ENCODE measurements at regions not wholly inside any gene's neighbourhood (a gene's known extent, or its start where the extent isn't known, plus 50 kb on each side); places are given as distances from the start of the nearest gene placed in this dataset.
"Not testable (repeated sequence)": the region's sequence is repeated elsewhere in the genome, so short reads cannot be mapped to it uniquely, and the experiment has no call there.

DNA sequence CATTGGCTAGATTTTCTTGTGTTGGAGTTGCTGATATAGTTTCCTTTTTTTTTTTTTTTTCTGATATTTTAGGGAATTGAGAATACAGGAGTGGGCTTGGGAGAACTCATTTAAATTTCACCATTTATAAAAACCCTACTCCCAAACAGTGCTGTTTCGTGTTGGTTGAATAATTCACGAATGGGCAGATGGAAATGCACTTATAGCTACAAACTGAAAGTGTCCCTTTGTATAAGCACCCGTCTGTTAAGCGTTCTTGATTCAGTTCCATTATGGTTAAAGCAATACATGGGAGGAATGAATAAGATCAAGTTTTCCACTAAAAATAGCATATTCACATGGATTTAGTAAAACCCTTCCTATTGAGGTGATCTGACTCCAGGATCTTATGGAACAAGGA is 122.2 kb upstream of the ARG1 start:
- Histone ChIP-seq H3K9ac (ENCODE audit: insufficient read length) (no peak overlapping the region), H3K9me3 (ENCODE audit: low read depth, low read length) (no peaks in the 10 kb centered on the region), H3K4me3 (no peak overlapping the region), H3K27ac (no peak overlapping the region), H3K36me3 (ENCODE audit: insufficient read depth, low read length) (no peaks in the 10 kb centered on the region)
- DNase-seq (ENCODE audit: low read depth, low spot score): no peak
- TF ChIP-seq POLR2AphosphoS5 (IDR thresholded peaks at IDR 0.05; ENCODE audit: borderline replicate concordance, low read depth, low read length) (no peak), FOXP2 (optimal IDR thresholded peaks at IDR 0.05; ENCODE audit: control extremely low read depth, extremely low read length, insufficient read depth) (no peak), EZH2 (IDR thresholded peaks at IDR 0.05) (no peak)

- Histone ChIP-seq H3K9me3 (ENCODE audit: low read depth, low read length) (no peaks in the 10 kb centered on the region), H3K36me3 (ENCODE audit: insufficient read depth, low read length) (no peaks in the 10 kb centered on the region), H3K4me3 (no peak overlapping the region), H3K27ac (no peak overlapping the region), H3K9ac (ENCODE audit: insufficient read length) (no peak overlapping the region)
- DNase-seq (ENCODE audit: low read depth, low spot score): no peak
- TF ChIP-seq POLR2AphosphoS5 (IDR thresholded peaks at IDR 0.05; ENCODE audit: borderline replicate concordance, low read depth, low read length) (no peak), FOXP2 (optimal IDR thresholded peaks at IDR 0.05; ENCODE audit: control extremely low read depth, extremely low read length, insufficient read depth) (no peak), EZH2 (IDR thresholded peaks at IDR 0.05) (no peak)
These were observed 121.5 kb upstream of the ARG1 start for GRCh38 chr6:131451321-131452144.

- no peak for DNase-seq (ENCODE audit: low read depth, low spot score)
- no peak for TF ChIP-seq EZH2 (IDR thresholded peaks at IDR 0.05)
- TF ChIP-seq POLR2AphosphoS5 (IDR thresholded peaks at IDR 0.05; ENCODE audit: borderline replicate concordance, low read depth, low read length): no peak
- TF ChIP-seq FOXP2 (optimal IDR thresholded peaks at IDR 0.05; ENCODE audit: control extremely low read depth, extremely low read length, insufficient read depth): no peak
These were observed 119.2 kb upstream of the ARG1 start for GRCh38 chr6:131453803-131454202.

DNA sequence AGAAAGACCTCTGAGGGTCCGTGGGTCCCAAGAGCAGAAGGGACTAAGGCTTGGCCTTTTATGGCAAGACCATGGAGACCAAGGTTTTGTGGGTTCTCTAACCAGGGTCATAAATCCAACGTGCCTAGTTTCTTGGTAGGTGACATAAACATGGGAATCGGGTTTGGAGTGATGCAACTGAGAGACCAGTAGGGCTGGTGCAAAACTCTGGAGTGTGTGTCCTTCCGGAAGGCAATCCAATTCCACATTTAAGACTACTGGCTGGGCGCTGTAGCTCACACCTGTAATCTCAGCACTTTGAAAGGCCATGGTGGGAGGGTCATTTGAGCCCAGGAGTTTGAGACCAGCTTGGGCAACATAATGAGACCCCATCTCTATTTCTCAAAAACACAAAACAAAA is 116.5 kb upstream of the ARG1 start:
- no peak overlapping the region for H3K4me3 ChIP-seq
- TF ChIP-seq FOXP2 (optimal IDR thresholded peaks at IDR 0.05; ENCODE audit: control extremely low read depth, extremely low read length, insufficient read depth) (no peak), EZH2 (IDR thresholded peaks at IDR 0.05) (no peak), POLR2AphosphoS5 (IDR thresholded peaks at IDR 0.05; ENCODE audit: borderline replicate concordance, low read depth, low read length) (no peak)
- H3K9ac ChIP-seq (ENCODE audit: insufficient read length): no peak overlapping the region
- H3K27ac ChIP-seq: no peak overlapping the region
- no peak for DNase-seq (ENCODE audit: low read depth, low spot score)
- no peaks in the 10 kb centered on the region for H3K9me3 ChIP-seq (ENCODE audit: low read depth, low read length)
- H3K36me3 ChIP-seq (ENCODE audit: insufficient read depth, low read length): no peaks in the 10 kb centered on the region

More at GRCh38 chr6:131453803-131454202, 119.2 kb upstream of the ARG1 start:
- Histone ChIP-seq H3K36me3 (ENCODE audit: insufficient read depth, low read length) (no peaks in the 10 kb centered on the region), H3K4me3 (no peak overlapping the region), H3K9me3 (ENCODE audit: low read depth, low read length) (no peaks in the 10 kb centered on the region), H3K9ac (ENCODE audit: insufficient read length) (no peak overlapping the region), H3K27ac (no peak overlapping the region)

GRCh38 chr6:131459005-131459404 is 114.0 kb upstream of the ARG1 start:
- no peak overlapping the region for H3K27ac ChIP-seq
- no peak for DNase-seq (ENCODE audit: low read depth, low spot score)
- no peaks in the 10 kb centered on the region for H3K36me3 ChIP-seq (ENCODE audit: insufficient read depth, low read length)
- H3K9ac ChIP-seq (ENCODE audit: insufficient read length): no peak overlapping the region
- no peaks in the 10 kb centered on the region for H3K9me3 ChIP-seq (ENCODE audit: low read depth, low read length)
- TF ChIP-seq EZH2 (IDR thresholded peaks at IDR 0.05): no peak
- H3K4me3 ChIP-seq: no peak overlapping the region

- no peaks in the 10 kb centered on the region for H3K36me3 ChIP-seq (ENCODE audit: insufficient read depth, low read length)
- H3K9ac ChIP-seq (ENCODE audit: insufficient read length): no peak overlapping the region
- no peaks in the 10 kb centered on the region for H3K9me3 ChIP-seq (ENCODE audit: low read depth, low read length)
- TF ChIP-seq POLR2AphosphoS5 (IDR thresholded peaks at IDR 0.05; ENCODE audit: borderline replicate concordance, low read depth, low read length) (no peak), FOXP2 (optimal IDR thresholded peaks at IDR 0.05; ENCODE audit: control extremely low read depth, extremely low read length, insufficient read depth) (no peak)
- no peak for DNase-seq (ENCODE audit: low read depth, low spot score)
- no peak overlapping the region for H3K4me3 ChIP-seq
- H3K27ac ChIP-seq: no peak overlapping the region
These were observed 112.4 kb upstream of the ARG1 start for GRCh38 chr6:131460614-131461000.

GRCh38 chr6:131469130-131469529 is 103.9 kb upstream of the ARG1 start:
- no peak for TF ChIP-seq EZH2 (IDR thresholded peaks at IDR 0.05)
- no peak for TF ChIP-seq FOXP2 (optimal IDR thresholded peaks at IDR 0.05; ENCODE audit: control extremely low read depth, extremely low read length, insufficient read depth)
- no peak for TF ChIP-seq POLR2AphosphoS5 (IDR thresholded peaks at IDR 0.05; ENCODE audit: borderline replicate concordance, low read depth, low read length)
- Histone ChIP-seq H3K9ac (ENCODE audit: insufficient read length) (no peak overlapping the region), H3K9me3 (ENCODE audit: low read depth, low read length) (no peaks in the 10 kb centered on the region), H3K27ac (no peak overlapping the region), H3K36me3 (ENCODE audit: insufficient read depth, low read length) (no peaks in the 10 kb centered on the region), H3K4me3 (no peak overlapping the region)
- DNase-seq (ENCODE audit: low read depth, low spot score): no peak

- DNase-seq (ENCODE audit: low read depth, low spot score): no peak
- no peak overlapping the region for H3K27ac ChIP-seq
- H3K4me3 ChIP-seq: no peak overlapping the region
These were observed 102.5 kb upstream of the ARG1 start for GRCh38 chr6:131470534-131470933.

DNA sequence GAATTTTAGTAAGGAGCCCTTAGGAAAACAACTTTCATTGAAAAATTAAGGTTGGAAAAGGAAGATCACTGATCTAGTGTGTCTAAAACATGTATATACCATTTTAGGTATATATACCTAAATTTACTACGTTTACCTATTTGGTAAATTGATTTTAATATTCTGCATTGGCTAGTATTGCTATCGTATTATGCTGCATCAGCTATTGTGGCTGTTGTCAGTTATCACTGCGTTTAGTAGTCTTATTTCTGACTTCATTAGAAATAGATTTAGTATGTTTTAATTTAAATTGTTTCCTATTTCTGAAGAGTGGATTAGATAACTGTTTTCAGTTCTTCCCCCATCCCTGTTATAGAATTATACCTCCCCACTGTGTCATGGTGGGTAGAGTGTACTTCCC is 101.7 kb upstream of the ARG1 start:
- TF ChIP-seq FOXP2 (optimal IDR thresholded peaks at IDR 0.05; ENCODE audit: control extremely low read depth, extremely low read length, insufficient read depth): no peak
- H3K36me3 ChIP-seq (ENCODE audit: insufficient read depth, low read length): no peaks in the 10 kb centered on the region

More at GRCh38 chr6:131470534-131470933, 102.5 kb upstream of the ARG1 start:
- Histone ChIP-seq H3K36me3 (ENCODE audit: insufficient read depth, low read length) (no peaks in the 10 kb centered on the region), H3K9me3 (ENCODE audit: low read depth, low read length) (no peaks in the 10 kb centered on the region), H3K9ac (ENCODE audit: insufficient read length) (no peak overlapping the region)
- no peak for TF ChIP-seq EZH2 (IDR thresholded peaks at IDR 0.05)

GRCh38 chr6:131473303-131473702 is 99.7 kb upstream of the ARG1 start:
- H3K27ac ChIP-seq; H3K9ac ChIP-seq (ENCODE audit: insufficient read length); H3K9me3 ChIP-seq (ENCODE audit: low read depth, low read length); H3K36me3 ChIP-seq (ENCODE audit: insufficient read depth, low read length); H3K4me3 ChIP-seq; DNase-seq (ENCODE audit: low read depth, low spot score): not testable (repeated sequence)

More for the DNA sequence above, 101.7 kb upstream of the ARG1 start:
- Histone ChIP-seq H3K9me3 (ENCODE audit: low read depth, low read length) (no peaks in the 10 kb centered on the region), H3K4me3 (no peak overlapping the region), H3K9ac (ENCODE audit: insufficient read length) (no peak overlapping the region), H3K27ac (no peak overlapping the region)
- no peak for DNase-seq (ENCODE audit: low read depth, low spot score)
